ENCODE measurements at regions not wholly inside any gene's neighbourhood (a gene's known extent, or its start where the extent isn't known, plus 50 kb on each side); places are given as distances from the start of the nearest gene placed in this dataset.

GRCh38 chr13:106089261-106089980 is 446.0 kb downstream of the EFNB2 start:
- H2BK120ac ChIP-seq (ENCODE audit: low read depth, low read length), result no peak overlapping the region
- no peak overlapping the region for H4K91ac ChIP-seq (ENCODE audit: insufficient read depth, low read depth, low read length)
- in situ Hi-C loops (cut with MboI; ENCODE audit: low sequenced_read_pairs), result loop anchor here (25.0 kb wide), 1 partner anchor 423 kb away; no protein-coding TSS in a partner anchor
- no peak overlapping the region for H2BK15ac ChIP-seq (ENCODE audit: low read depth, low read length)
- WGBS, 2 experiments (ENCODE audit: extremely low coverage in 2 of 2, insufficient read length in 1 of 2), result 81% methylated on average over 6 of the region's 8 CpGs; no CpG with 5 or more reads in 1 of the 2 experiments
- intact Hi-C loops (cut with micrococcal nuclease), result no loop called here
- H3K18ac ChIP-seq (ENCODE audit: low read depth, low read length), result no peak overlapping the region
- no peaks in the 10 kb centered on the region for H3K4me1 ChIP-seq (ENCODE audit: control insufficient read depth, insufficient read depth, low read length)
- H3K4ac ChIP-seq (ENCODE audit: low read depth, low read length), result no peak overlapping the region
- H3K9ac ChIP-seq (ENCODE audit: low read depth, low read length), result no peak overlapping the region
- no peaks in the 10 kb centered on the region for H3K27me3 ChIP-seq (ENCODE audit: control insufficient read depth, insufficient read depth, low read length)
- no peak overlapping the region for H3K14ac ChIP-seq (replicated peaks; ENCODE audit: low read depth, low read length)
- TF ChIP-seq RFX5 (IDR thresholded peaks at IDR 0.05; ENCODE audit: low read depth, low read length), result no peak
- TF ChIP-seq BHLHE40 (IDR thresholded peaks at IDR 0.05; ENCODE audit: low read depth, low read length), result no peak
- TF ChIP-seq MAFK (IDR thresholded peaks at IDR 0.05; ENCODE audit: low read depth, low read length), result no peak
- no peak for TF ChIP-seq RCOR1 (IDR thresholded peaks at IDR 0.05; ENCODE audit: insufficient replicate concordance, low read length)
- no peak for TF ChIP-seq NFE2L2 (IDR thresholded peaks at IDR 0.05; ENCODE audit: low read depth, low read length)
- TF ChIP-seq RAD21 (IDR thresholded peaks at IDR 0.05; ENCODE audit: low read length), result no peak
- no peak for TF ChIP-seq CHD1 (IDR thresholded peaks at IDR 0.05; ENCODE audit: low read depth, low read length)
- TF ChIP-seq MAZ (IDR thresholded peaks at IDR 0.05; ENCODE audit: borderline replicate concordance, low read depth, low read length), result no peak
- TF ChIP-seq POLR2A (IDR thresholded peaks at IDR 0.05; ENCODE audit: low read depth, low read length), result no peak
- no peak for TF ChIP-seq USF2 (IDR thresholded peaks at IDR 0.05; ENCODE audit: low read depth, low read length)
- TF ChIP-seq MXI1 (IDR thresholded peaks at IDR 0.05; ENCODE audit: borderline replicate concordance, low read depth, low read length), result no peak
- TF ChIP-seq CTCF (conservative IDR thresholded peaks at IDR 0.05; ENCODE audit: low read depth, low read length), result no peak
- TF ChIP-seq SMC3 (IDR thresholded peaks at IDR 0.05; ENCODE audit: low read depth, low read length), result no peak
- TF ChIP-seq FOS (IDR thresholded peaks at IDR 0.05; ENCODE audit: low read depth, low read length), result no peak
- TF ChIP-seq CEBPB (IDR thresholded peaks at IDR 0.05; ENCODE audit: low read depth, low read length), result no peak
- no peak for TF ChIP-seq ELK1 (IDR thresholded peaks at IDR 0.05; ENCODE audit: borderline replicate concordance, low read depth, low read length)
- dilution Hi-C loops (cut with HindIII; ENCODE audit: low sequenced_read_pairs, unreplicated experiment), result no loop called here
- H2AK5ac ChIP-seq (ENCODE audit: low read depth, low read length), result no peak overlapping the region
- no peak overlapping the region for H3K27ac ChIP-seq (ENCODE audit: insufficient read depth, low read length)
- CTCF ChIA-PET, result no interaction called here
- no peak overlapping the region for H4K8ac ChIP-seq (ENCODE audit: low read depth in 2 of 2, low read length in 2 of 2)
- POLR2A ChIA-PET (ENCODE audit: unreplicated experiment), result no interaction called here
- no peak overlapping the region for H3K4me2 ChIP-seq (ENCODE audit: low read depth, low read length)
- H3K23ac ChIP-seq (ENCODE audit: low read depth, low read length), result no peak overlapping the region
- H3K56ac ChIP-seq (ENCODE audit: extremely low read depth, insufficient read depth, low read length), result no peak overlapping the region
- H2AK9ac ChIP-seq (replicated peaks; ENCODE audit: low read depth, low read length, poor library complexity), result no peak overlapping the region
- no peaks in the 10 kb centered on the region for H3K36me3 ChIP-seq (ENCODE audit: control insufficient read depth, insufficient read depth, low read length)
- no peak overlapping the region for H2BK5ac ChIP-seq (ENCODE audit: low read depth, low read length, poor library complexity, severe bottlenecking)
- DNase-seq (no peak), ATAC-seq (ENCODE audit: low read depth) (no peak)
- no peaks in the 10 kb centered on the region for H3K79me1 ChIP-seq (ENCODE audit: low read depth in 1 of 2, low read length in 2 of 2)
- H3K9me3 ChIP-seq (ENCODE audit: control insufficient read depth, insufficient read depth, low read length), result no peaks in the 10 kb centered on the region
- H4K5ac ChIP-seq (ENCODE audit: low read depth, low read length), result no peak overlapping the region
- no peaks in the 10 kb centered on the region for H3K9me1 ChIP-seq (ENCODE audit: insufficient read depth, low read length)
- no peak overlapping the region for H2BK20ac ChIP-seq (ENCODE audit: low read depth, low read length)
- H4K20me1 ChIP-seq (ENCODE audit: insufficient read depth, low read length), result no peaks in the 10 kb centered on the region
- no TSS peak for BruUV-seq (replicated peaks)
- no peak overlapping the region for H2AFZ ChIP-seq (replicated peaks; ENCODE audit: low read length, poor library complexity)
- H3K4me3 ChIP-seq (ENCODE audit: insufficient read depth, low read depth, low read length), result no peak overlapping the region

All from IMR-90 (cell line).